ENCODE measurements at regions not wholly inside any gene's neighbourhood (a gene's known extent, or its start where the extent isn't known, plus 50 kb on each side); places are given as distances from the start of the nearest gene placed in this dataset.

GRCh38 chr9:95764533-95765319 is 110.8 kb upstream of the ERCC6L2 start (continued):
- TF ChIP-seq BCL3 (CRISPR knock-in tag; IDR thresholded peaks at IDR 0.05) (no peak), HMG20B (CRISPR knock-in tag; conservative IDR thresholded peaks at IDR 0.05) (no peak), PHF20 (CRISPR knock-in tag; IDR thresholded peaks at IDR 0.05) (no peak), KDM4B (CRISPR knock-in tag; IDR thresholded peaks at IDR 0.05) (no peak), HOXA5 (CRISPR knock-in tag; IDR thresholded peaks at IDR 0.05) (no peak), CREB1 (IDR thresholded peaks at IDR 0.05) (no peak), CREB1 (CRISPR knock-in tag; IDR thresholded peaks at IDR 0.05) (no peak), ZNF101 (CRISPR knock-in tag; IDR thresholded peaks at IDR 0.05; ENCODE audit: borderline replicate concordance, low read depth) (no peak), ZNF773 (CRISPR knock-in tag; IDR thresholded peaks at IDR 0.05; ENCODE audit: borderline replicate concordance) (no peak)

GRCh38 chr9:95763983-95764382 is 111.5 kb upstream of the ERCC6L2 start:
- WGBS (ENCODE audit: low lambda C conversion rate), result 31% methylated on average over 2 of the region's 2 CpGs
- no peak for FAIRE-seq
- H2AFZ ChIP-seq (ENCODE audit: low read length), result no peak overlapping the region
- H3K27me3 ChIP-seq (ENCODE audit: control insufficient read depth in 1 of 2, insufficient read depth in 2 of 2, low read length in 2 of 2), result no peaks in the 10 kb centered on the region
- peaks cover 21% of the 10 kb centered on the region for H3K4me1 ChIP-seq (ENCODE audit: insufficient read depth, low read length)
- intact Hi-C loops (cut with micrococcal nuclease; ENCODE audit: unreplicated experiment) (no loop called here), in situ Hi-C loops (cut with HindIII; ENCODE audit: extremely low pct_ligation_motif_present, low pct_unique_long_range_greater_than_20kb) (no loop called here)
- no peak overlapping the region for H3K27ac ChIP-seq (ENCODE audit: extremely low read length, insufficient read depth, low read length)
- no peaks in the 10 kb centered on the region for H4K20me1 ChIP-seq (ENCODE audit: insufficient read depth, low read length)
- peak overlapping the region; percentile 37; the same call in 1 of the 2 replicates for H3K9ac ChIP-seq (ENCODE audit: insufficient read depth, low read depth, low read length)
- CTCF ChIA-PET (ENCODE audit: low intra/inter-chr PET ratio, low total read pairs), result no interaction called here
- TF ChIP-seq ZNF281 (CRISPR knock-in tag; IDR thresholded peaks at IDR 0.05; ENCODE audit: borderline replicate concordance) (0 out of 2 replicates have a peak, but pooled peaks have one; percentile 43), ZNF547 (CRISPR knock-in tag; IDR thresholded peaks at IDR 0.05) (no peak)
- no peaks in the 10 kb centered on the region for H3K9me3 ChIP-seq (ENCODE audit: low read length)
- no peaks in the 10 kb centered on the region for H3K79me2 ChIP-seq (ENCODE audit: insufficient read depth, low read length)
- peak overlapping the region in 1 of 3 experiments; percentile 31; a peak in 2 of 6 replicates for H3K4me3 ChIP-seq (replicated peaks in 1 of 3; ENCODE audit: insufficient read depth in 1 of 3, low read depth in 2 of 3, low read length in 3 of 3)
- no TSS peak for BruUV-seq (replicated peaks)
- ATAC-seq, result no peak
- DNase-seq (ENCODE audit: low spot score), result no peak
- POLR2A ChIA-PET, result no interaction called here
- no peaks in the 10 kb centered on the region for H3K36me3 ChIP-seq (replicated peaks in 1 of 2; ENCODE audit: control insufficient read depth in 1 of 2, insufficient read depth in 2 of 2, low read length in 2 of 2)
- peak overlapping the region; percentile 94 for H3K4me2 ChIP-seq (ENCODE audit: low read depth, low read length)

All from HepG2 (cell line).